Colonic mucosa (tissue), 4 donors: ENCODE measurements at regions not wholly inside any gene's neighbourhood (a gene's known extent, or its start where the extent isn't known, plus 50 kb on each side); places are given as distances from the start of the nearest gene placed in this dataset.

Source experiments
- DNase-seq: peaks from one replicate; pipeline ENCODE4 v3.0.0-alpha.2; 2020
- H3K27ac ChIP-seq: fragments of 200-600 bp; one replicate; pipeline ENCODE4 v1.8.0; 2021
- H3K27me3 ChIP-seq: fragments of 200-600 bp; one replicate; pipeline ENCODE4 v1.8.0; 2021
- H3K36me3 ChIP-seq: fragments of 200-600 bp; one replicate; pipeline ENCODE4 v1.8.0; 2021
- H3K4me1 ChIP-seq: fragments of 200-600 bp; one replicate; pipeline ENCODE4 v1.8.0; 2021; ENCODE audit warnings: mild to moderate bottlenecking
- H3K4me3 ChIP-seq: fragments of 200-600 bp; one replicate; pipeline ENCODE4 v1.8.0; 2021
- H3K9ac ChIP-seq, 2 donors: one replicate each; pipeline ENCODE4 v1.7.0; 2013; ENCODE audit warnings: control low read depth in 2 of 2, low read depth in 2 of 2, low read length in 2 of 2
- H3K9me3 ChIP-seq: fragments of 200-600 bp; one replicate; pipeline ENCODE4 v1.8.0; 2021
- intact Hi-C: fragments of 100-400 bp; cut with DNase I; formaldehyde crosslinking; loops from one replicate; pipeline ENCODE4 v1.14.1; 2022
- TF ChIP-seq, protein P1 (sequence below): fragments of 200-600 bp; IDR thresholded peaks from one replicate; pipeline ENCODE4 v1.8.0; 2022; ENCODE audit warnings: antibody characterized with exemption, mild to moderate bottlenecking
- donor health status: healthy.
- donor health status: DM: no; HTN: no; CAD: no.
- donor health status: DM: no; HTN: no; CAD: no.

GRCh38 chr12:124513297-124513867 is 54.0 kb downstream of the NCOR2 start:
- Histone ChIP-seq H3K27me3 (no peaks in the 10 kb centered on the region), H3K27ac (peak overlapping the region; percentile 26), H3K9me3 (no peaks in the 10 kb centered on the region), H3K36me3 (no peaks in the 10 kb centered on the region), H3K4me3 (no peak overlapping the region), H3K9ac (peak overlapping the region in 1 of 2 donors; percentile 70), H3K4me1 (peaks cover 47% of the 10 kb centered on the region)
- TF ChIP-seq, protein P1, sequence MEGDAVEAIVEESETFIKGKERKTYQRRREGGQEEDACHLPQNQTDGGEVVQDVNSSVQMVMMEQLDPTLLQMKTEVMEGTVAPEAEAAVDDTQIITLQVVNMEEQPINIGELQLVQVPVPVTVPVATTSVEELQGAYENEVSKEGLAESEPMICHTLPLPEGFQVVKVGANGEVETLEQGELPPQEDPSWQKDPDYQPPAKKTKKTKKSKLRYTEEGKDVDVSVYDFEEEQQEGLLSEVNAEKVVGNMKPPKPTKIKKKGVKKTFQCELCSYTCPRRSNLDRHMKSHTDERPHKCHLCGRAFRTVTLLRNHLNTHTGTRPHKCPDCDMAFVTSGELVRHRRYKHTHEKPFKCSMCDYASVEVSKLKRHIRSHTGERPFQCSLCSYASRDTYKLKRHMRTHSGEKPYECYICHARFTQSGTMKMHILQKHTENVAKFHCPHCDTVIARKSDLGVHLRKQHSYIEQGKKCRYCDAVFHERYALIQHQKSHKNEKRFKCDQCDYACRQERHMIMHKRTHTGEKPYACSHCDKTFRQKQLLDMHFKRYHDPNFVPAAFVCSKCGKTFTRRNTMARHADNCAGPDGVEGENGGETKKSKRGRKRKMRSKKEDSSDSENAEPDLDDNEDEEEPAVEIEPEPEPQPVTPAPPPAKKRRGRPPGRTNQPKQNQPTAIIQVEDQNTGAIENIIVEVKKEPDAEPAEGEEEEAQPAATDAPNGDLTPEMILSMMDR, result no peak
- intact Hi-C loops, result no loop called here
- no peak for DNase-seq

DNA sequence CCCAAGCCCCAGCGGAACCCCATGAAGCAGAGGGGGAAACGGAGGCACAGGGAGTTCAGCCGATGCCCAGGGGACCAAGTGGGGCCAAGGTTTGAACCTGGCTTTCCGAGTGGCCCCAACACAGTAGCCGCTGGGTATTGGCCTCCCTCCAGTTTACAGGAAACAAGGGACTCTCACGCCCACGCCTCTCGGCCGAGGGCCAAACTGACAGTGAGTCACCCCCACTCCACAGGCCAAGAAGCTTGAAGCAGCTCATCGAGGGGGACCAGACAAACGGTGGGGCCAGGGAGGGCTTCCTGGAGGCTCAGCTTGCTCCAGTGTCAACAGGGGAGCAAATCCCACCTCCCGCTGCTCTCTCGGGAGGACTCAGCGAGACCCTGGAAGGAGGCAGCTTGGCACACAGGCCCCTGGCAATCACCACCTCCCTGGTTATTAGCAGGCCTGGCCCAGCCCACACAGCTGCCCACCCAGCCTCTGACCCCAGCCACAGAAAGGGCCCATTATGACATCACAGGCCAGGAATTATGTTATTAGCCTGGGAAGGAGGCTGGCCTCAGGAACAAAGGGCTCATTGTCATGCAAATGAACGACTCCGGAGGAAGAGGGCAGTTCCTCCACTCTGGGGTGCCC is 54.6 kb downstream of the NCOR2 start:
- Histone ChIP-seq H3K4me3 (no peak overlapping the region), H3K27ac (peak overlapping the region; percentile 26), H3K27me3 (no peaks in the 10 kb centered on the region), H3K9ac (peak overlapping the region in 1 of 2 donors; percentile 70), H3K9me3 (no peaks in the 10 kb centered on the region), H3K36me3 (no peaks in the 10 kb centered on the region), H3K4me1 (peaks cover 51% of the 10 kb centered on the region)
- DNase-seq, result peak; percentile 89
- TF ChIP-seq, protein P1, result no peak
- intact Hi-C loops, result no loop called here

GRCh38 chr12:124511259-124511985 is 56.0 kb downstream of the NCOR2 start:
- Histone ChIP-seq H3K4me1 (peaks cover 52% of the 10 kb centered on the region), H3K4me3 (no peak overlapping the region), H3K36me3 (no peaks in the 10 kb centered on the region), H3K27me3 (no peaks in the 10 kb centered on the region), H3K9me3 (no peaks in the 10 kb centered on the region), H3K9ac (no peak overlapping the region), H3K27ac (no peak overlapping the region)
- intact Hi-C loops, result no loop called here
- DNase-seq, result no peak
- TF ChIP-seq, protein P1, result no peak

- peak; percentile 52 for DNase-seq
- Histone ChIP-seq H3K9me3 (no peaks in the 10 kb centered on the region), H3K36me3 (no peaks in the 10 kb centered on the region)
Measured at GRCh38 chr12:124510301-124510970, 57.0 kb downstream of the NCOR2 start.

More at GRCh38 chr12:124510301-124510970, 57.0 kb downstream of the NCOR2 start:
- Histone ChIP-seq H3K9ac (peak overlapping the region in 1 of 2 donors; percentile 16), H3K27ac (no peak overlapping the region), H3K4me3 (no peak overlapping the region), H3K27me3 (no peaks in the 10 kb centered on the region), H3K4me1 (peaks cover 52% of the 10 kb centered on the region)
- intact Hi-C loops, result no loop called here
- TF ChIP-seq, protein P1, result no peak
